Right ventricle myocardium superior (tissue), 1 donor: ENCODE measurements at regions not wholly inside any gene's neighbourhood (a gene's known extent, or its start where the extent isn't known, plus 50 kb on each side); places are given as distances from the start of the nearest gene placed in this dataset.

ENCODE experiments used
- ATAC-seq: fragments of 200-7000 bp; cut with Tn5 transposase; one replicate; pipeline ENCODE4 v1.9.1; 2020; ENCODE audit warnings: mild to moderate bottlenecking; ENCODE audit not compliant: poor library complexity
- DNase-seq: peaks from one replicate; pipeline ENCODE4 v3.0.0-alpha.2; 2020
- intact Hi-C: fragments of 100-400 bp; cut with DNase I; formaldehyde crosslinking; loops from one replicate; pipeline ENCODE4 v1.11.2; 2022
- donor health status: DM: no; HTN: yes; CAD: no; lungs with severe emphysema.

DNA sequence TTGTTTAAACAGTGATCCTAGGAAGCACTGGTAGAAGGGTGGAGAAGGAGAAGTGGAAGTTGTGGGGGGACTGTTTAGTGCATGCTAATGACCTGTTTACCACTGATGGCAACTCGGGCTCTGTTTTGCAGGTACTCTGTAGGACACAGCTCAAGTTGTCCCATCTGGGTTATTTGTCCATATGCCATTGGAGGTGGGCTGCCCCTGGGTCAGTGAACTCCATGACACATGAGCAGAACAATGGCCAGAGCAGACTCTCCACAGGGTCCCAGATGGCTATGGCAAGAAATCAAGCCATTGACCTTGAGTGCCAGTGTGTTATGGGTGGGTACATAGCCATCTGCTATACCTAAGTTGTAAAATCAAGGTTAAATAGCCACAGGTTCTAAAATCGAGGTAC lies 175.9 kb downstream of the GAS1 start:
- DNase-seq (no peak), ATAC-seq (no peak)
- intact Hi-C loops, result no loop called here

DNA sequence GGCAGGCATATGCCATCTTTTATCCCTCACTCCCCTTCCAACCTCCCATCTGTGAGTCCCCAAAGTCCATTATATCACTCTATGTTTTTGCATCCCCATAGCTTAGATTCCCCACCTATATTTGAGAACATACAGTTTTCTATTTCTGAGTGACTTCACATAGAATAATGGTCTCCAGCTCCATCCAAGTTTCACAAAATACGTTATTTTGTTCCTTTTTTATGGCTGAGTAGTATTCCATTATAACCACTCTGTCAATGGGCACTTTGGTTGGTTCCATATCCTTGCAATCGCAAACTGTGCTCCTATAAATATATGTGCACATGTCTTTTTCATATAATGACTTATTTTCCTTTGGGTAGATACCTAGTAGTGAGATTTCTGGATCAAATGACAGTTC lies 178.6 kb downstream of the GAS1 start:
- intact Hi-C loops, result no loop called here
- no peak for DNase-seq
- ATAC-seq, result no peak

DNA sequence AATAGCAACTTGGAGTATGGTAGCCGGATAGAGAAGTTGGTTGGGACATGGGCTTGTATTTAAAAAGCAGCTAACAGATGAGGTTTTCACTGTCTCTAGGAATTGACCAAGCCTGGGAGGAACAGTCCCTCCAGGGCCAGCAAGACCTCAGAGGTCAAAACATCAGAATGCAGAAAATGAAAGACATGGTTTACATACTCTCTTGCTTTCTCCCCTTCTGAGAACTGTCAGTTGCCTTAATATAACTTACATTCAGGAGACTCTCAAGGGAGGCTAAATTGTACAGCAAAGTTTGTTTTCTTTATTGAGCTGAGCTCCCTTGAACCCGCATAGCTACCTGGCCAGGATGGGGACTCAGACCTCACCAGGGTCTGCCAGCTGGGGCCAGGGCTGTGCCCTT lies 179.3 kb downstream of the GAS1 start:
- intact Hi-C loops, result no loop called here
- no peak for ATAC-seq
- DNase-seq, result no peak

DNA sequence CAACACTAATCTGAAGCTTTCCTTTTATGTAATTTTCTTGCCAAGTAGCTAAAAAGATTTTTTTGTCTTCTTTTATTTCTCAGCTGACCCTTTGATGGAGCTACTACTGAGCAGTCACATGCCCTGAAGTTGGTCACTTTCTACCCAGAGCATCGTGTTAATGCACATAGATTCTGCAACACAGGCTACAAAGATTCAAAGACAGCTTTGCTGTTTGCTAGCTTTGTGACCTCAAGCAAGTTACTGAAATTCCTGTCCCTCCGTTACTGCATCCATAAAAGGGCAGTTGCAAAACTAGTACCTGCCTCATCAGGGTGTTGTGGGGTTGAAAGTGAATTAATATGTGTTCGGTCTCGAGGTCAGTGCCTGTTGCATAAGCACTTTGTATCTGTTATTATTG lies 179.9 kb downstream of the GAS1 start:
- ATAC-seq (no peak), DNase-seq (no peak)
- intact Hi-C loops, result no loop called here

DNA sequence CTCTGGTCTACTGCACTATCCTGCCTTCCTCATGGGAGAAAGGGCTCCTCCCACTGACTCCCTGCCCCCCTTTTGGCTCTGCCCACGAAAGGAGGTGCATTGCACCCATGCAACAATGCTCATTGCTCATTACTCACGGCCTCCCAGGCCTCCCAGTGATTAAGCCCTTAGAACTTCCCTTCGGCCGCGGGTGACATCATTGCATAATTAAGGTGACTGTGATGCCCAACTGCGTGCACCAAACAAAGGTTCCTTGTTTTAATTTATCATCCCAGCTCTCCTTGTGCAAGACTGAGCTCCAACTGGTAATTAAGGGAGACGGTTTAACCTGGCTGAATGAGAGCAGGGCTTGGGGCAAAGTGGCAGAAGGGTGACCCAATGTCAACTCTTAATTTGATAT lies 180.4 kb downstream of the GAS1 start:
- DNase-seq (peak; percentile 49), ATAC-seq (peak; percentile 46)
- intact Hi-C loops, result no loop called here

DNA sequence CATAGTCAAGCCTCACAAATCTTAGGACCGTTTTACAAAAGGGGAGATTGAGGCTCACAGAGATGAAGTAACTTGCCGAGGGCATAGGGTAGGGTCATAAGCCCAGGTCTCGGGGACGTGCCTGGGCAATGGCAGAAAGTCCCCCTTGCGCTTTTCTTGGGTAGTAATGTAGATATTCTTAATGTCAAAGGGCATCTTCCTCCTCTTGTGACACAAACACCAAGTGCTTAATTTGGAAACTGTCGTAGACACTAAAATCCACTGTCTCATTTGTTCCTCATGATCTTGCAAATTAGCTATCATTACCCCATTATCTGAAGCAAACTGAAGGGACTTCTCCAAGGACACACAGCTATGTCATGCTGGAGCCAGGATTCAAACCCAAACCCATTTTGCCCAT lies 180.8 kb downstream of the GAS1 start:
- intact Hi-C loops, result no loop called here
- DNase-seq (no peak), ATAC-seq (no peak)

DNA sequence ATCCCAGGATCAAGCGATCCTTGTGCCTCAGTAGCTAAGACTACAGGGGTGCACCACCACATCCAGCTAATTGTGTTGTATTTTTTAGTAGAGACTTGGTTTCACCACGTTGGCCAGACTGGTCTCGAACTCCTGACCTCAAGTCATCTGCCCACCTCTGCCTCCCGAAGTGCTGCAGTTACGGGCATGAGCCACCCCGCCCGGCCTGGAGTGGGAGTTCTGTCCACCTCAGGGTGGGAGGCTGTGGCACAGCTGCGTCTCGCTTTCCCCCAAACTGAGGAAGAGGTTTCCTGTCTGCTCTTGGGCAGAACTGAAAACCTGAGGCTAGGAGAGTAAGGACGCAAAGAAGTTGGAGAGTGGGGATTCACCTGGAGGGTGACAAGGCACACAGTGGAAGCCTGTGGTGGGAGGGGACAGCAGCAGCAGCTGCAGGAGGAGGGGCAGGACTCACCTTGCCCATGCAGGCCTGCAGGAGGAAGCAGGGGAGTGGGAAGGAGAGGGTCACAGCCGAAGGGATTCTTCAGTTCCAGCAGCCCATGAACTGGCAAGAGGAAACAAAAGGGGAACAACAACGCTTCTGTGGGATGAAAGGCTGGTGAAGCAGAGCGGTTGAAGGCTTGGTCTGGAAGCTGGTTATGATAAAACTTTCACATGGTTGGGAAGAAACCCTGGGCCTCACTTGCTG lies 181.4 kb downstream of the GAS1 start:
- no peak for DNase-seq
- no peak for ATAC-seq
- intact Hi-C loops, result no loop called here

DNA sequence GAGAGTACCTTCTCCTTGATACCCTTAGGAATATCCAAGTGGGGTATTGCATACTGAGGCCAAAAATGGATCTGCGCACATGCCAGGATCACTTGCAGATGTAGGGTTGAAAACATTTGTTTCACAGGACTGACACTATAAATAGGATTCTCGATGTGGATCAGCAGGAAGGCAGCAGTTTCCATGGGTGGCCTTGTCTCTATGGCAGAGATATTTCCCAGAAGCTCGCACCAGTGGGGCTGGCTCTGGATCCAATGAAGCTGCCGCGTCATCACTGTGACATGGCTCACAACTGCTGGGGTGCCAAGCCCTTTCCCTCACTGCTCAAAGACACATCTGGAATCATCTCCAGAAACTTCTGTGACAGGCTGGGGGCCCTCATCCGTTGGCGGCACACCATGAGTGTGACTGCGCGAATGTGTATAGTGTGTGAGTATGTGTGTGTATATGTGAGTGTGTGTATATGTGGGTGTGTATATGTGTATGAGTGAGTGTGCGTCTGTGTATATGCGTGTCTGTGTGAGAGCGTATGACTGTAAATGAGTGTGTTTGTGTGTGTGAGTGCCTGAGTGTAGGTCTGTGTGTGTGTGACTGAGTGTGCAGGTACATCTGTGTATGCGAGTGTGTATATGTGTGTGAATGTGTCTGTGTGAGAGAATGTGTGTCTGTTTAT lies 182.5 kb downstream of the GAS1 start:
- ATAC-seq (no peak), DNase-seq (no peak)
- intact Hi-C loops, result no loop called here

DNA sequence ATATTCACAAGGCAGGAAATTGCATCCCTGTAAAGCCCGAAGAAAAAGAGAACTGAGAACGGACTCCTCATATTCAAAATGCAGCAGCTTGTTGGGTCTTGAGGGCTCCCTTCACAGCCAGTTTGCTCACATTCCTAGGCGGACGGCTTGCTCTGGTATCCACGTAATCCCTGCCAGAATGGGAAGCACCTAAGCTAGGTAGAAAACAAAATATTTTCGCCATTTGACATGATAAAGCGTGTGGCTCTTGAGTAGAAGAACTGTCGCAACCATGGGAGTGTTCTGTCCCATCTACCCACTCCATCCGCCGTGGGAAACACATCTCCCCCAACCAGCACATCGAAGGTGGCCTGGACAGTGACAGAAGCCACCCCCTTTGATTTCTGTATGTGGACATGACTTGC lies 183.1 kb downstream of the GAS1 start:
- DNase-seq (no peak), ATAC-seq (peak; percentile 34)
- intact Hi-C loops, result no loop called here

DNA sequence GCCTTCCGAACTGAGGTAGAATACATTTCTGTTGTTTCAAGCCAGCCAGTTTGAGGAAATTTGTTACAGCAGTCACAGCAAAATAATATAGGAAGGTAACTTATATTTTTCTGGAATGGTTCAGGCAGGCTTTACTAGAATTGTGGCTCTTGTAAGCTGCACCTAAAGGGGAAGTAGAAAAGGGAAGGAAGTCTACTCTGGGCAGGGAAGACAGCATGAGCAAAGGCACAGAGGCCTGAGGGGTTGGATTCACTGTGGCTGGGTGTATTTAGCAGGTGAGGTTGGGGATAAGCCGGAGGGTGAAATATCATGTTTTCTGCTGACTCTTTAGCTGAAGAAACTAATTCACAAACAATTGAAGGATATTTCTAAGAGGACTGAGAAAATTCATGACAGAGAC lies 183.5 kb downstream of the GAS1 start:
- intact Hi-C loops, result no loop called here
- DNase-seq (no peak), ATAC-seq (peak; percentile 48)

DNA sequence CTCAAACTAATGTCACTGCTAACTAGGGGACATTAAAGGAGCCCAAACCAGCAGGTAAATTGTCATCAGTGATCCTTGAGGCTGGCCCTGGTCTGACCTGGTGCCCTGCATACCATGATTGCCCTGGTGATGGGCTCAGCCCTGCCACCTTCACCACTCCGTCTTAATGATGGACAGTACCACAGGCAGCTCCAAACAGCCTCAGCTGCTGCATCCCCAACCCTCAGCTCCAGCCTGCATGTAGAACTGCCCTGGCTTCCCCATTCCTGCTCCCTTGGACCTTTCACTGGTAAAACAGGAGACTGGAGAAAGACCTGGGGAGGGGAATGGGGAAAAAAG lies 190.0 kb downstream of the GAS1 start:
- DNase-seq (no peak), ATAC-seq (no peak)
- intact Hi-C loops, result no loop called here

DNA sequence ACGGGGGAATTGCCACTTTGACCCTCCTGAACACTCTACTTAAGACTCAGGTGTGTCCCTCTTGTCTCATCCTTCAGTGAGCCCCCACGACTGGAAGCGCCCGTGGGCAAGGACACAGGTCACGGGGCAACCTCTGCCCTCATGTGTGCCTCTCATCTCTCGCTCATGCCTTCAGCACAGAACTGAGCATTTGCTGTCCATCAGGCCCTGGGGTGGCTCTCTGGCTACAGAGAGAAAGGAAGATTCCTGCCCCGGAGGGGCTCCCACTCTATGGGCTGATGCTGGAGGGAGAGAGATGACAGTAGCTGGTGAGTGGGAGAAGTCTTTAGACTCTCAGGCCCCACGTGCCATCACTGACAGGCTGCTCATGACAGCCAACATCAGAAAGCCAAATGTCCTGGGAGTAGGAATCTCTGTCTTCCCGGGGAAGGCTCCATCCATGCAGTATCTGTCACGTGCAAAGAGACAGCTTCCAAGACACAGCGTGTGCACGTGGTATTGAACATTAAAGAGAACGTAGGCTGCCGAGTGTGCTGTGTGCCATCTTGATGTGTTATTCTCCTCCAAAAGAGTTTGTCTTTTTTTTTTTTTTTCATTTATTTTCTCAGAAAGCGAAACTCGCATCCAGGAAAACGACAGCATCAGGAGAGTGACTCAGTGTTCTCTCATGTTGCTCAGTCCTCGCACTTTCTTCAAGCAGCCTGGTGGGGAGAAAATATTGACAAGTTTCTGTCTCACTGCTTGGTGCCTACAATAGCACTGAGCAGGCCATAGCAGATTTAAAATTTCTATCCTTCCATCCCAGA lies 190.5 kb downstream of the GAS1 start:
- intact Hi-C loops, result no loop called here
- DNase-seq, result no peak
- no peak for ATAC-seq

DNA sequence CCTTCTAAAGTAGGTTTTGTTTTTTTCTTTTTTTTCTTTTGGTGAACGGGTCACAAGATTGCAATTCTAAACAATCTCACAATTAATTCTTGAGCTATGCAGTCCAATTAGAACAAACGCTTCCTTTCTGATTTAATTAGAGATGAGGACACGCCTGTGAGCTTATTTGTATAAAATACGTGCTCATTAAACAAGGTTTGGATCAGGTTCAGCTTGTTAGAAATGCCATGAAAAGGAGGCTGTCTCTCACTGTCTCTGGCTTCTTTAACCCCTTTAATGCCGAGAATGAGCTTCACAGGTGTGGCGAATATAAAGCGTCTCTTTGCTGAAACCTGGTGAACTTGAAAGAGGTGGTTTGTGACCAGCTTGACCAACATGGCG lies 191.8 kb downstream of the GAS1 start:
- DNase-seq (no peak), ATAC-seq (no peak)
- intact Hi-C loops, result no loop called here

DNA sequence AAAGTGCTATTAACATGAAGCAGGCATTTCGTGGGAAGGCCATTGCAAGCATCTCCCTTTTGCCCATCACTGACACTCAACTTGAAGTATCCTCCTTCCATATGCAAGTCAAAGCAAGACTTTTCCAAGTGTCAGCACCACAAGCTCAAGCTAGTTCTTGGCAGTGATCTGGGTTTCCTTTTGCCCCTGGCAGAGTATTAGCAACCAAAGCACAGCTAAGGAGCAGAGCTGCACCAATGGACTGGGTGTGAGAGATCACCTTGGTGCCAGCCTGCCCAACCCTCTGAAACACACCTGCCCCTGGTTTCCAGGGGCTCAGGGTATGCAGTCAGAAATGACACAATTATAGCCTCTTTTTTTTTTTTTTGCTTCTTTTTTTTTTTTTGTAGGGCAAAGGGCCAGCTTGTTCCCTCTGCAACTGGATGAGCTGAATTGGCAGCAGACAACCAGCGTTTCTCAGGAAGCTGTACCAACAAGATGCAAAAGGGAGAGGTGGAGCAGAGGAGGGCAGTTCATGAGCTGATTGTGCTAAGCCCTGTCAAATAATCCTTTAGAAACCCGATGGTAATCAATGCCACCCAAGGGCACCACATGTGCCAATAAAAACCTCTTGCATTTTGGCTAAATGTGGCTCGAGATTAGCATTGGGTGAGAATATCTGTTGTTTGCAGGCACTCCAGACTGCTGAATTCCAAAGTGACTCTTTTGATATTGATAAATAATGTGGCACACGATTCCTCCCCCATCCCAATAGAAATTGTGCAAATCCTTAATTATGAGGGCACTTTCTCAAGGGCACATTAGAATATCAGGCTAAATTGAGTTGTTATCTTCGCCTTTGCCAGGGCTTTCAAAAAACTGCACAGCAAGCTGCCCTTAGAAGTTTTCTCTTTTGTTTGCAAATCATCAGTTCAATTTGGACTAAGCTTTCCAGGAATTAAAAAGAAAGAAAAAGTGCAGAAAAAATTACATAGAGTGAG lies 192.4 kb downstream of the GAS1 start:
- DNase-seq (no peak), ATAC-seq (no peak)
- intact Hi-C loops, result no loop called here

DNA sequence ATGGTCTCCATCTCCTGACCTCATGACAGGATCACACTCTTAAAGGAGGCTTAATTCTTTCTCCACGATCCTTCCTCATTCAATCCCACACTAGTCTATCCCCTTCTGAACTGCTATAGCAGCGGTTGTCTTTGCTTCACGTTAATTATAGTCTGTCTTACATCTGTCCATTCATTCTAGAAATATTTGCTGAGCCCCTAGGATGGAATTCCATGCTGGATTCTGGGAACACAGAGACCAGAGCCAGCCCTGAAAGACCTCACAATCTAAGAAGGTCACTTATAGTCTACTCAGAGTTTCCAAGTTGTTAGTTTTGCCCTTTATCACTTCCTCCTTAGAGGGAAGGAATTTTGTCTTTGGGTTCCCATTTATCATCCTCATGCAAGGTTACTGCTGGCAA lies 193.5 kb downstream of the GAS1 start:
- intact Hi-C loops, result no loop called here

DNA sequence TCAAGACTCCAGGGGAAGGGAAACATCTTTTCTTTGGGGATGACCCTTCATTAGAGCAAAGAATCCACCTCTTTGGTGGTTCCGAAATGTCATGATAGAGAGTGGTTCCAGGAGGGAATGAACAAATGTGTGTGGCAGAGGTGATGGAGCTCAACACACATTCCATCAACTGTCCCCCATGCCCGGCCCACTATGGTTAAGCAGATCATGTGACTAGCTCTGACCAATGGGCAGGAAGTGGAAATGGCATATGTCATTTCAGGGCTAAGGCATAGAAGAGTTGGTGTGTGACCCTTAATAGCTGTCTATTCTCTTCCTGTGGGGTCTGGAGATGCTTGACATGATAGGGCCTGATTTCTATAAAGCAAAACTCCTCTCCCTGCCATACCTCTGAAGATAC lies 194.6 kb downstream of the GAS1 start:
- DNase-seq (no peak), ATAC-seq (no peak)
- intact Hi-C loops, result no loop called here

More for the DNA sequence above, 193.5 kb downstream of the GAS1 start:
- ATAC-seq, result no peak
- no peak for DNase-seq

DNA sequence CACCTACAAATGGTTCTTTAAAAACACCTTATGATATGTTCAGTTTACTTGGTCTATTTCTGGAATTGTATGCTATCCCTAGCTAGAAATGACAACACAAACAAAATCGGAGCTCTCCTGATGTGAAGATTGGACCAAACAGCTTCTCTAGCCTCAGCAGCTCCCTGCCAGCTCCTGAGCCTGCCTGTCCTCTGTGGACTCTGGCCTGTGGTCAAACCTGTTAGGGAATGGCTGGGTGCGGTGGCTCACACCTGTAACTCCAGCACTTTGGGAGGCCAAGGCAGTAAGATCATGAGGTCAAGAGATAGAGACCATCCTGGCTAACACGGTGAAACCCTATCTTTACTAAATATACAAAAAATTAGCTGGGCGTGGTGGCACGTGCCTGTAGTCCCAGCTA lies 195.3 kb downstream of the GAS1 start:
- ATAC-seq (no peak), DNase-seq (no peak)
- intact Hi-C loops, result no loop called here

DNA sequence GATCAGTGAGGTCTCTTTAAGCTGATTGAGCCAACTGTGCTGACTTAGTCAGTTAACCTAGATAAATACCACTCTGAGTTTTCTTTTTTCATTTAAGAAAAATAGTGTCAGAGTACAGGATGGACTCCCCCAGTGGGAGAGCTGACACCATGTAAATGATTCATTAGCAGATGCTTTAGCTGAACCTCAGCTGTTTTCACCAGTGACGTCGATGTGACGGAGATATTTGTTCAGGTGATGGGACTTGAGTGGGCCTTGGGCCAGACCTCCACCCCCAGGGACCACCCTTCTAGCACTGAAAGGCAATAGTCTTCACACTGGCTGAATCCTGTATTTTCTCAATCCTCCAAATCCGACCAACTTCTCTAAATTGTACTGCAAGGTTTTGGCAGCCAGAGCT lies 196.1 kb downstream of the GAS1 start:
- no peak for DNase-seq
- ATAC-seq, result peak; percentile 57
- intact Hi-C loops, result no loop called here

DNA sequence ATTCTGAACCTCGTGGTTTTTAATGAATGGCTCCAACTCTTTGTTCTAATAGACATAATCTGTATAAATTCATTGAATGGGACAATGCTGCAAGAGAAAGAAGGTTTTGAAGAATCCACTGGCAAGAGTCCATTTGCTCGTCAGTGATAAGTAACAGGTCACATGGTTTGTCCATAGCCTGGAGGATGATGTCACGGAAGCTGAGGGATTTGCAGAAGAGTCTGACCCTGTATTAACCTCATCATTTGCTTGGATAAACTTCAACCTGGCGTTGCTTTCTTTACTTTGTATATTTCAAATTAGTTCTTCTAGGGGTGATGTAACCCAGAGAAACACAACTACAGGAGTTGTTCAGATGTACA lies 197.4 kb downstream of the GAS1 start:
- no peak for DNase-seq
- ATAC-seq, result peak; percentile 60
- intact Hi-C loops, result no loop called here
